ENCODE measurements at regions not wholly inside any gene's neighbourhood (a gene's known extent, or its start where the extent isn't known, plus 50 kb on each side); places are given as distances from the start of the nearest gene placed in this dataset.

DNA sequence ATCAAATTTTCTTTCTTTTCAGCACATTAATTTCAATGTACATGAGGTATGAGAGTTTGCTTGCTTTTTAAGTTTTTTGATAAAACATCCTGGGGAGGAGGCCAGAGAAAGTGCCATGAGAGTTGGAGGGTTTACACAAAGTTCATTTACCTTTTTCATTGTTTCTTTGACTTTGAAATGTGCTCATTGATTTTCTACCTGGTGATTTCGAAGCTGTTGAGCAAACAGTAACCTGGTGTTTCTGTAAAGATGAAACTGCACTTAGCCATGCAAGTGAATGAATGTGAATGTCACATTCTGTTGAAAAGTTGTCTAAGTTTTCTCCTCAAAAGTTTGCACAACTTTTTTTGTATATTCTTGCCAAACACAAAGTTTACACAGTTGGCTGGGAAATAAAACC is 797.0 kb downstream of the METTL4 start:
- no peak for ATAC-seq

DNA sequence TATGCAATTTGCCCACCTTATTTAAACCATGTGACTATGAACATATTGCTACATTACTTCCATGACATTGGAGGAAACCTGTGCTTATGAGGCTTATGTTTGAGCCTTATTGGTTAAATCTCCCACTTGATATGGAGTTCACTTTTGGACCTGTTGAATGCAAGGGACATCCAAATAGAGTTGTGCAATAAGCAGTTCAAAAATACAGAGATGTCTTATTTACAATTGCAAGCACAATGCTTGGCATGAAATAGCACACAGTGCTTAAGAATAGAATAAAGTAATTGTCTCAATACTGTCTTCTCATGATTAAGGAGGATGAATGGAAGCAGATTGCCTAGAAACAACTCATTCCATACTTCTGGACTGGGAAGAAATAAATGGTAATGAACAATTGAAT is 793.5 kb downstream of the METTL4 start:
- ATAC-seq = no peak
- TF ChIP-seq ZNF565 (CRISPR knock-in tag; conservative IDR thresholded peaks at IDR 0.05; ENCODE audit: low read depth) (no peak), ESRRG (CRISPR knock-in tag; IDR thresholded peaks at IDR 0.05) (no peak), BACH2 (CRISPR knock-in tag; IDR thresholded peaks at IDR 0.05; ENCODE audit: borderline replicate concordance) (no peak), TOX (CRISPR knock-in tag; IDR thresholded peaks at IDR 0.05; ENCODE audit: borderline replicate concordance) (no peak), OSR1 (CRISPR knock-in tag; IDR thresholded peaks at IDR 0.05) (no peak), ARNTL (CRISPR knock-in tag; IDR thresholded peaks at IDR 0.05; ENCODE audit: borderline replicate concordance, low read depth) (no peak), ZFP30 (CRISPR knock-in tag; IDR thresholded peaks at IDR 0.05) (no peak), ISL1 (CRISPR knock-in tag; IDR thresholded peaks at IDR 0.05) (no peak), TCF4 (CRISPR knock-in tag; IDR thresholded peaks at IDR 0.05; ENCODE audit: borderline replicate concordance) (no peak), CSDC2 (CRISPR knock-in tag; IDR thresholded peaks at IDR 0.05) (no peak), ZNF8 (CRISPR knock-in tag; IDR thresholded peaks at IDR 0.05) (no peak), GLIS3 (CRISPR knock-in tag; IDR thresholded peaks at IDR 0.05) (no peak), RARB (CRISPR knock-in tag; IDR thresholded peaks at IDR 0.05) (no peak)
- TF ChIP-seq, protein P1, sequence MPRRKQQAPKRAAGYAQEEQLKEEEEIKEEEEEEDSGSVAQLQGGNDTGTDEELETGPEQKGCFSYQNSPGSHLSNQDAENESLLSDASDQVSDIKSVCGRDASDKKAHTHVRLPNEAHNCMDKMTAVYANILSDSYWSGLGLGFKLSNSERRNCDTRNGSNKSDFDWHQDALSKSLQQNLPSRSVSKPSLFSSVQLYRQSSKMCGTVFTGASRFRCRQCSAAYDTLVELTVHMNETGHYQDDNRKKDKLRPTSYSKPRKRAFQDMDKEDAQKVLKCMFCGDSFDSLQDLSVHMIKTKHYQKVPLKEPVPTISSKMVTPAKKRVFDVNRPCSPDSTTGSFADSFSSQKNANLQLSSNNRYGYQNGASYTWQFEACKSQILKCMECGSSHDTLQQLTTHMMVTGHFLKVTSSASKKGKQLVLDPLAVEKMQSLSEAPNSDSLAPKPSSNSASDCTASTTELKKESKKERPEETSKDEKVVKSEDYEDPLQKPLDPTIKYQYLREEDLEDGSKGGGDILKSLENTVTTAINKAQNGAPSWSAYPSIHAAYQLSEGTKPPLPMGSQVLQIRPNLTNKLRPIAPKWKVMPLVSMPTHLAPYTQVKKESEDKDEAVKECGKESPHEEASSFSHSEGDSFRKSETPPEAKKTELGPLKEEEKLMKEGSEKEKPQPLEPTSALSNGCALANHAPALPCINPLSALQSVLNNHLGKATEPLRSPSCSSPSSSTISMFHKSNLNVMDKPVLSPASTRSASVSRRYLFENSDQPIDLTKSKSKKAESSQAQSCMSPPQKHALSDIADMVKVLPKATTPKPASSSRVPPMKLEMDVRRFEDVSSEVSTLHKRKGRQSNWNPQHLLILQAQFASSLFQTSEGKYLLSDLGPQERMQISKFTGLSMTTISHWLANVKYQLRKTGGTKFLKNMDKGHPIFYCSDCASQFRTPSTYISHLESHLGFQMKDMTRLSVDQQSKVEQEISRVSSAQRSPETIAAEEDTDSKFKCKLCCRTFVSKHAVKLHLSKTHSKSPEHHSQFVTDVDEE (CRISPR knock-in tag; IDR thresholded peaks at IDR 0.05) = no peak
- TF ChIP-seq, protein P2, sequence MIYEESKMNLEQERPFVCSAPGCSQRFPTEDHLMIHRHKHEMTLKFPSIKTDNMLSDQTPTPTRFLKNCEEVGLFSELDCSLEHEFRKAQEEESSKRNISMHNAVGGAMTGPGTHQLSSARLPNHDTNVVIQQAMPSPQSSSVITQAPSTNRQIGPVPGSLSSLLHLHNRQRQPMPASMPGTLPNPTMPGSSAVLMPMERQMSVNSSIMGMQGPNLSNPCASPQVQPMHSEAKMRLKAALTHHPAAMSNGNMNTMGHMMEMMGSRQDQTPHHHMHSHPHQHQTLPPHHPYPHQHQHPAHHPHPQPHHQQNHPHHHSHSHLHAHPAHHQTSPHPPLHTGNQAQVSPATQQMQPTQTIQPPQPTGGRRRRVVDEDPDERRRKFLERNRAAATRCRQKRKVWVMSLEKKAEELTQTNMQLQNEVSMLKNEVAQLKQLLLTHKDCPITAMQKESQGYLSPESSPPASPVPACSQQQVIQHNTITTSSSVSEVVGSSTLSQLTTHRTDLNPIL (CRISPR knock-in tag; IDR thresholded peaks at IDR 0.05; ENCODE audit: low read depth) = no peak

More for the DNA sequence above, 797.0 kb downstream of the METTL4 start:
- TF ChIP-seq SNAI2 (CRISPR knock-in tag; IDR thresholded peaks at IDR 0.05) = no peak
- TF ChIP-seq RARB (CRISPR knock-in tag; IDR thresholded peaks at IDR 0.05) = no peak
- TF ChIP-seq ZFP30 (CRISPR knock-in tag; IDR thresholded peaks at IDR 0.05) = no peak
- no peak for TF ChIP-seq PPARA (CRISPR knock-in tag; IDR thresholded peaks at IDR 0.05; ENCODE audit: borderline replicate concordance)
- TF ChIP-seq ESRRG (CRISPR knock-in tag; IDR thresholded peaks at IDR 0.05) = no peak
- TF ChIP-seq ARNTL (CRISPR knock-in tag; IDR thresholded peaks at IDR 0.05; ENCODE audit: borderline replicate concordance, low read depth) = no peak
- no peak for TF ChIP-seq BACH2 (CRISPR knock-in tag; IDR thresholded peaks at IDR 0.05; ENCODE audit: borderline replicate concordance)
- TF ChIP-seq, protein P2 (CRISPR knock-in tag; IDR thresholded peaks at IDR 0.05; ENCODE audit: low read depth) = no peak
- TF ChIP-seq TOX (CRISPR knock-in tag; IDR thresholded peaks at IDR 0.05; ENCODE audit: borderline replicate concordance) = no peak
- no peak for TF ChIP-seq ZFP3 (CRISPR knock-in tag; IDR thresholded peaks at IDR 0.05)
- TF ChIP-seq, protein P3, sequence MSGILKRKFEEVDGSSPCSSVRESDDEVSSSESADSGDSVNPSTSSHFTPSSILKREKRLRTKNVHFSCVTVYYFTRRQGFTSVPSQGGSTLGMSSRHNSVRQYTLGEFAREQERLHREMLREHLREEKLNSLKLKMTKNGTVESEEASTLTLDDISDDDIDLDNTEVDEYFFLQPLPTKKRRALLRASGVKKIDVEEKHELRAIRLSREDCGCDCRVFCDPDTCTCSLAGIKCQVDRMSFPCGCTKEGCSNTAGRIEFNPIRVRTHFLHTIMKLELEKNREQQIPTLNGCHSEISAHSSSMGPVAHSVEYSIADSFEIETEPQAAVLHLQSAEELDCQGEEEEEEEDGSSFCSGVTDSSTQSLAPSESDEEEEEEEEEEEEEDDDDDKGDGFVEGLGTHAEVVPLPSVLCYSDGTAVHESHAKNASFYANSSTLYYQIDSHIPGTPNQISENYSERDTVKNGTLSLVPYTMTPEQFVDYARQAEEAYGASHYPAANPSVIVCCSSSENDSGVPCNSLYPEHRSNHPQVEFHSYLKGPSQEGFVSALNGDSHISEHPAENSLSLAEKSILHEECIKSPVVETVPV (CRISPR knock-in tag; IDR thresholded peaks at IDR 0.05) = no peak
- no peak for TF ChIP-seq ZNF565 (CRISPR knock-in tag; conservative IDR thresholded peaks at IDR 0.05; ENCODE audit: low read depth)
- TF ChIP-seq OSR1 (CRISPR knock-in tag; IDR thresholded peaks at IDR 0.05) = no peak
- no peak for TF ChIP-seq GLIS3 (CRISPR knock-in tag; IDR thresholded peaks at IDR 0.05)
- TF ChIP-seq ISL1 (CRISPR knock-in tag; IDR thresholded peaks at IDR 0.05) = no peak
- TF ChIP-seq ZNF8 (CRISPR knock-in tag; IDR thresholded peaks at IDR 0.05) = no peak
- no peak for TF ChIP-seq TCF4 (CRISPR knock-in tag; IDR thresholded peaks at IDR 0.05; ENCODE audit: borderline replicate concordance)
- TF ChIP-seq, protein P1 (CRISPR knock-in tag; IDR thresholded peaks at IDR 0.05) = no peak
- TF ChIP-seq, protein P4, sequence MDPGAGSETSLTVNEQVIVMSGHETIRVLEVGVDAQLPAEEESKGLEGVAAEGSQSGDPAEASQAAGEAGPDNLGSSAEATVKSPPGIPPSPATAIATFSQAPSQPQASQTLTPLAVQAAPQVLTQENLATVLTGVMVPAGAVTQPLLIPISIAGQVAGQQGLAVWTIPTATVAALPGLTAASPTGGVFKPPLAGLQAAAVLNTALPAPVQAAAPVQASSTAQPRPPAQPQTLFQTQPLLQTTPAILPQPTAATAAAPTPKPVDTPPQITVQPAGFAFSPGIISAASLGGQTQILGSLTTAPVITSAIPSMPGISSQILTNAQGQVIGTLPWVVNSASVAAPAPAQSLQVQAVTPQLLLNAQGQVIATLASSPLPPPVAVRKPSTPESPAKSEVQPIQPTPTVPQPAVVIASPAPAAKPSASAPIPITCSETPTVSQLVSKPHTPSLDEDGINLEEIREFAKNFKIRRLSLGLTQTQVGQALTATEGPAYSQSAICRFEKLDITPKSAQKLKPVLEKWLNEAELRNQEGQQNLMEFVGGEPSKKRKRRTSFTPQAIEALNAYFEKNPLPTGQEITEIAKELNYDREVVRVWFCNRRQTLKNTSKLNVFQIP (CRISPR knock-in tag; IDR thresholded peaks at IDR 0.05; ENCODE audit: borderline replicate concordance, low read depth) = no peak
- TF ChIP-seq, protein P5, sequence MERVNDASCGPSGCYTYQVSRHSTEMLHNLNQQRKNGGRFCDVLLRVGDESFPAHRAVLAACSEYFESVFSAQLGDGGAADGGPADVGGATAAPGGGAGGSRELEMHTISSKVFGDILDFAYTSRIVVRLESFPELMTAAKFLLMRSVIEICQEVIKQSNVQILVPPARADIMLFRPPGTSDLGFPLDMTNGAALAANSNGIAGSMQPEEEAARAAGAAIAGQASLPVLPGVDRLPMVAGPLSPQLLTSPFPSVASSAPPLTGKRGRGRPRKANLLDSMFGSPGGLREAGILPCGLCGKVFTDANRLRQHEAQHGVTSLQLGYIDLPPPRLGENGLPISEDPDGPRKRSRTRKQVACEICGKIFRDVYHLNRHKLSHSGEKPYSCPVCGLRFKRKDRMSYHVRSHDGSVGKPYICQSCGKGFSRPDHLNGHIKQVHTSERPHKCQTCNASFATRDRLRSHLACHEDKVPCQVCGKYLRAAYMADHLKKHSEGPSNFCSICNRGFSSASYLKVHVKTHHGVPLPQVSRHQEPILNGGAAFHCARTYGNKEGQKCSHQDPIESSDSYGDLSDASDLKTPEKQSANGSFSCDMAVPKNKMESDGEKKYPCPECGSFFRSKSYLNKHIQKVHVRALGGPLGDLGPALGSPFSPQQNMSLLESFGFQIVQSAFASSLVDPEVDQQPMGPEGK (CRISPR knock-in tag; IDR thresholded peaks at IDR 0.05; ENCODE audit: borderline replicate concordance) = no peak

All from SK-N-SH treated with all-trans-retinoic acid at 6 μM for 48 hours (cell line).